ENCODE measurements at regions not wholly inside any gene's neighbourhood (a gene's known extent, or its start where the extent isn't known, plus 50 kb on each side); places are given as distances from the start of the nearest gene placed in this dataset.
A peak's percentile ranks its signal among the peaks of the same experiment; 100 is the strongest.

GRCh38 chr20:53748821-53749421 lies 155.3 kb upstream of the ZNF217 start:
- DNase-seq: no peak
- H3K36me3 ChIP-seq: no peaks in the 10 kb centered on the region
- H3K4me3 ChIP-seq: no peak overlapping the region
- no peaks in the 10 kb centered on the region for H3K27me3 ChIP-seq (replicated peaks in 1 of 7)
- H3K9me3 ChIP-seq: no peaks in the 10 kb centered on the region
- intact Hi-C loops (cut with DNase I; ENCODE audit: low total_unique reads): loop anchor here (10.0 kb wide), 1 partner anchor 96 kb away; no protein-coding TSS in a partner anchor
- peak overlapping the region in 2 of 8 donors; percentile 11 to 54 for H3K27ac ChIP-seq
- WGBS, 5 donors: 68 to 88% (median 74%) methylated on average over 6 of the region's 6 CpGs
- H3K4me1 ChIP-seq: peaks cover 20 to 56% (median 33%) of the 10 kb centered on the region in 6 donors
- TF ChIP-seq POLR2A (IDR thresholded peaks at IDR 0.05): no peak
- TF ChIP-seq CTCF (IDR thresholded peaks at IDR 0.05 in 8 of 11, conservative IDR thresholded peaks at IDR 0.05 in 3 of 11): no peak
- TF ChIP-seq POLR2AphosphoS5 (IDR thresholded peaks at IDR 0.05): no peak

GRCh38 chr20:53748176-53748575 lies 154.5 kb upstream of the ZNF217 start:
- Histone ChIP-seq H3K27ac (no peak overlapping the region), H3K4me1 (peaks cover 20 to 49% (median 31%) of the 10 kb centered on the region in 6 donors), H3K36me3 (no peaks in the 10 kb centered on the region), H3K9me3 (no peaks in the 10 kb centered on the region), H3K4me3 (no peak overlapping the region), H3K27me3 (replicated peaks in 1 of 7) (no peaks in the 10 kb centered on the region)
- 83 to 94% (median 93%) methylated on average over 2 of the region's 2 CpGs for WGBS, 5 donors
- TF ChIP-seq POLR2A (IDR thresholded peaks at IDR 0.05) (no peak), POLR2AphosphoS5 (IDR thresholded peaks at IDR 0.05) (no peak), CTCF (IDR thresholded peaks at IDR 0.05 in 8 of 11, conservative IDR thresholded peaks at IDR 0.05 in 3 of 11) (no peak)
- DNase-seq: no peak
- intact Hi-C loops (cut with DNase I; ENCODE audit: low total_unique reads): loop anchor here (10.0 kb wide), 1 partner anchor 97 kb away; no protein-coding TSS in a partner anchor

GRCh38 chr20:53743607-53744260 lies 150.1 kb upstream of the ZNF217 start:
- Histone ChIP-seq H3K36me3 (no peaks in the 10 kb centered on the region), H3K27me3 (replicated peaks in 1 of 7) (no peaks in the 10 kb centered on the region), H3K4me3 (no peak overlapping the region), H3K4me1 (peaks cover 12 to 40% (median 28%) of the 10 kb centered on the region in 6 donors), H3K9me3 (no peaks in the 10 kb centered on the region), H3K27ac (no peak overlapping the region)
- WGBS, 5 donors: 74 to 82% (median 76%) methylated on average over 11 to 12 of the region's 12 CpGs
- intact Hi-C loops (cut with DNase I; ENCODE audit: low total_unique reads): loop anchor here (10.0 kb wide), 1 partner anchor 101 kb away; no protein-coding TSS in a partner anchor
- TF ChIP-seq CTCF (IDR thresholded peaks at IDR 0.05 in 8 of 11, conservative IDR thresholded peaks at IDR 0.05 in 3 of 11) (no peak), POLR2AphosphoS5 (IDR thresholded peaks at IDR 0.05) (no peak), POLR2A (IDR thresholded peaks at IDR 0.05) (no peak)
- DNase-seq: no peak

GRCh38 chr20:53742685-53743081 lies 149.0 kb upstream of the ZNF217 start:
- Histone ChIP-seq H3K27me3 (replicated peaks in 1 of 7) (no peaks in the 10 kb centered on the region), H3K9me3 (no peaks in the 10 kb centered on the region), H3K4me3 (no peak overlapping the region), H3K4me1 (peaks cover 20 to 45% (median 39%) of the 10 kb centered on the region in 6 donors), H3K27ac (no peak overlapping the region), H3K36me3 (no peaks in the 10 kb centered on the region)
- no peak for TF ChIP-seq POLR2A (IDR thresholded peaks at IDR 0.05)
- TF ChIP-seq CTCF (IDR thresholded peaks at IDR 0.05 in 8 of 11, conservative IDR thresholded peaks at IDR 0.05 in 3 of 11): no peak
- no peak for TF ChIP-seq POLR2AphosphoS5 (IDR thresholded peaks at IDR 0.05)
- no peak for DNase-seq
- WGBS, 5 donors: 97 to 99% (median 98%) methylated on average over 3 of the region's 3 CpGs
- intact Hi-C loops (cut with DNase I; ENCODE audit: low total_unique reads): loop anchor here (10.0 kb wide), 1 partner anchor 102 kb away; no protein-coding TSS in a partner anchor

Data from spleen (tissue), 11 donors.